AG04450 (cell line): ENCODE measurements at regions not wholly inside any gene's neighbourhood (a gene's known extent, or its start where the extent isn't known, plus 50 kb on each side); places are given as distances from the start of the nearest gene placed in this dataset.

Source experiments
- CTCF ChIA-PET: fragments of 300-600, 350-600 bp; formaldehyde crosslinking; extraction: SDS; loops from one replicate; lab custom pipeline; 2022; ENCODE audit warnings: antibody characterized with exemption, inconsistent platforms; lab: Charles Lee
- POLR2A ChIA-PET: fragments of 350-600 bp; formaldehyde crosslinking; extraction: SDS; loops from one replicate; lab custom pipeline; 2021; ENCODE audit warnings: antibody characterized with exemption, inconsistent platforms; lab: Yijun Ruan, JAX
- DNase-seq: peaks from one replicate; pipeline ENCODE4 v3.0.0-alpha.2; 2011; ENCODE audit warnings: low read depth, low spot score
- H3K27ac ChIP-seq: one replicate; pipeline ENCODE4 v1.5.1; 2012; ENCODE audit warnings: low read depth, low read length, control low read depth
- H3K27me3 ChIP-seq: one replicate; pipeline ENCODE4 v1.6.0; 2012; ENCODE audit warnings: low read length; ENCODE audit not compliant: control insufficient read depth, insufficient read depth
- H3K4me3 ChIP-seq: 2 replicates; pipeline ENCODE4 v1.5.1; 2011; ENCODE audit warnings: mild to moderate bottlenecking, low read depth, low read length, control low read depth
- H3K9me3 ChIP-seq: 2 replicates; pipeline ENCODE4 v1.5.1; 2012; ENCODE audit warnings: low read length; ENCODE audit not compliant: control insufficient read depth, insufficient read depth
- CTCF ChIP-seq: IDR thresholded peaks from 2 replicates; pipeline ENCODE4 v1.5.1; 2011; ENCODE audit warnings: low read depth, low read length, control low read depth, inconsistent platforms

GRCh38 chr6:112927641-112928320 lies 580.7 kb downstream of the RFPL4B start:
- H3K27me3 ChIP-seq, result no peaks in the 10 kb centered on the region
- CTCF ChIA-PET, result no interaction called here
- no peaks in the 10 kb centered on the region for H3K9me3 ChIP-seq
- POLR2A ChIA-PET, result no interaction called here
- DNase-seq, result no peak
- no peak overlapping the region for H3K27ac ChIP-seq
- no peak for TF ChIP-seq CTCF
- H3K4me3 ChIP-seq, result no peak overlapping the region

GRCh38 chr6:112929641-112930040 lies 582.5 kb downstream of the RFPL4B start:
- ChIA-PET CTCF (no interaction called here), POLR2A (no interaction called here)
- H3K9me3 ChIP-seq, result no peaks in the 10 kb centered on the region
- H3K27ac ChIP-seq, result no peak overlapping the region
- H3K4me3 ChIP-seq, result no peak overlapping the region
- TF ChIP-seq CTCF, result no peak
- DNase-seq, result no peak
- H3K27me3 ChIP-seq, result no peaks in the 10 kb centered on the region

- CTCF ChIA-PET, result no interaction called here
- POLR2A ChIA-PET, result no interaction called here
- Histone ChIP-seq H3K27ac (no peak overlapping the region), H3K4me3 (no peak overlapping the region), H3K27me3 (no peaks in the 10 kb centered on the region), H3K9me3 (no peaks in the 10 kb centered on the region)
- TF ChIP-seq CTCF, result no peak
- DNase-seq, result no peak
Observed at GRCh38 chr6:112931832-112932231, 584.7 kb downstream of the RFPL4B start.

- Histone ChIP-seq H3K27me3 (no peaks in the 10 kb centered on the region), H3K27ac (no peak overlapping the region), H3K4me3 (no peak overlapping the region), H3K9me3 (no peaks in the 10 kb centered on the region)
- CTCF ChIA-PET, result no interaction called here
- POLR2A ChIA-PET, result no interaction called here
- TF ChIP-seq CTCF, result no peak
- no peak for DNase-seq
Observed at GRCh38 chr6:112933947-112934346, 586.8 kb downstream of the RFPL4B start.

GRCh38 chr6:112934433-112935327 lies 587.5 kb downstream of the RFPL4B start:
- POLR2A ChIA-PET, result no interaction called here
- Histone ChIP-seq H3K27me3 (no peaks in the 10 kb centered on the region), H3K27ac (no peak overlapping the region), H3K9me3 (no peaks in the 10 kb centered on the region), H3K4me3 (no peak overlapping the region)
- DNase-seq, result no peak
- CTCF ChIA-PET, result no interaction called here
- TF ChIP-seq CTCF, result no peak
